Tongue (tissue), 1 donor: ENCODE measurements at regions not wholly inside any gene's neighbourhood (a gene's known extent, or its start where the extent isn't known, plus 50 kb on each side); places are given as distances from the start of the nearest gene placed in this dataset.

Source experiments
- DNase-seq: peaks from one replicate; pipeline ENCODE4 v3.0.0-alpha.2; 2015

GRCh38 chr6:4322846-4323309 is 187.5 kb upstream of the ECI2 start:
- peak; percentile 50 for DNase-seq

GRCh38 chr6:4322134-4322845 is 186.9 kb upstream of the ECI2 start:
- no peak for DNase-seq

- DNase-seq: no peak
Observed at GRCh38 chr6:4320860-4321259, 185.5 kb upstream of the ECI2 start.

GRCh38 chr6:4319981-4320683 is 184.8 kb upstream of the ECI2 start:
- peak; percentile 64 for DNase-seq

GRCh38 chr6:4318321-4318720 is 182.9 kb upstream of the ECI2 start:
- no peak for DNase-seq

- DNase-seq: peak; percentile 51
Observed at GRCh38 chr6:4316867-4317400, 181.6 kb upstream of the ECI2 start.

GRCh38 chr6:4314201-4314707 is 178.9 kb upstream of the ECI2 start:
- no peak for DNase-seq

GRCh38 chr6:4313044-4313686 is 177.8 kb upstream of the ECI2 start:
- DNase-seq: no peak

GRCh38 chr6:4311976-4312860 is 176.8 kb upstream of the ECI2 start:
- DNase-seq: no peak

- no peak for DNase-seq
Observed at GRCh38 chr6:4309540-4309939, 174.2 kb upstream of the ECI2 start.

GRCh38 chr6:4308364-4308763 is 173.0 kb upstream of the ECI2 start:
- DNase-seq: no peak

GRCh38 chr6:4304927-4305455 is 169.6 kb upstream of the ECI2 start:
- no peak for DNase-seq

GRCh38 chr6:4303638-4304037 is 168.3 kb upstream of the ECI2 start:
- DNase-seq: no peak

- DNase-seq: no peak
Observed at GRCh38 chr6:4302524-4302923, 167.1 kb upstream of the ECI2 start.

- no peak for DNase-seq
Observed at GRCh38 chr6:4301871-4302270, 166.5 kb upstream of the ECI2 start.

GRCh38 chr6:4300917-4301316 is 165.5 kb upstream of the ECI2 start:
- DNase-seq: no peak

GRCh38 chr6:4299476-4299875 is 164.1 kb upstream of the ECI2 start:
- no peak for DNase-seq

GRCh38 chr6:4297348-4297747 is 162.0 kb upstream of the ECI2 start:
- DNase-seq: peak; percentile 56

GRCh38 chr6:4296552-4296951 is 161.2 kb upstream of the ECI2 start:
- DNase-seq: no peak

GRCh38 chr6:4295783-4296155 is 160.4 kb upstream of the ECI2 start:
- DNase-seq: no peak

- DNase-seq: no peak
Observed at GRCh38 chr6:4295058-4295782, 159.8 kb upstream of the ECI2 start.
